ENCODE measurements at regions not wholly inside any gene's neighbourhood (a gene's known extent, or its start where the extent isn't known, plus 50 kb on each side); places are given as distances from the start of the nearest gene placed in this dataset.

DNA sequence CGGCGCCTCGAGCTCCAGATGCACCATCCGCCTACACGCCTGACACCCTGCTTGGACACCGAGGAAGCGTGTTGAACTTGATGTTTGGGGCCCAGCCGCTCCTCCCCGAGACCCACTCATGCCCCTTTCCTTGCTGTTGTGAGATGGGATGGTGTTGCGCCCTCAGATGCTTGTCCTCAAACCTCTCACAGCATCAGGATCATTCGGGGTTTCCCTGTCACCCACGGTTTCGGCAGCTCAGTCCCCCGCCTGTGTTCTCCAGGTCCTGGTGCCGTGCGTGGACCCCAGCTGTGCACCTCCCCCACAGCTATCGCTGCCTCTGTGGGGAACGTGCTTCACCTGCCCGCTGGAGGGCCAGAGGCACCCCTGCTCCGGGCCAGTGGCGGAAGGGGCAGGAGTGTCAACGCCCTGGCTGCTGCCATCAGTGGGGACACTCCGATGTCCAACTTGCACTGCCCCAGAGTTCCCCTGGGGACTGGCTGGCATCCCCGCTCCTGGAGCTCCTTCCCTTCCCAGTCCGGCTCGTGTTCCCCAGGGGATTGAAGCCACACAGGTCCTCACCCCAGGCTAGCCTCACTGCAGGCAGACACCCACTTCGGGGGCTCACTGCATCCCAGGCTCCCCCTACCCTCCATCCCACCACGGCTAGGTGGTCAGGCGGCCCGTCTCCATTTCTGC is 82.3 kb upstream of the ADRA2C start:
- DNase-seq (ENCODE audit: low spot score): no peak

DNA sequence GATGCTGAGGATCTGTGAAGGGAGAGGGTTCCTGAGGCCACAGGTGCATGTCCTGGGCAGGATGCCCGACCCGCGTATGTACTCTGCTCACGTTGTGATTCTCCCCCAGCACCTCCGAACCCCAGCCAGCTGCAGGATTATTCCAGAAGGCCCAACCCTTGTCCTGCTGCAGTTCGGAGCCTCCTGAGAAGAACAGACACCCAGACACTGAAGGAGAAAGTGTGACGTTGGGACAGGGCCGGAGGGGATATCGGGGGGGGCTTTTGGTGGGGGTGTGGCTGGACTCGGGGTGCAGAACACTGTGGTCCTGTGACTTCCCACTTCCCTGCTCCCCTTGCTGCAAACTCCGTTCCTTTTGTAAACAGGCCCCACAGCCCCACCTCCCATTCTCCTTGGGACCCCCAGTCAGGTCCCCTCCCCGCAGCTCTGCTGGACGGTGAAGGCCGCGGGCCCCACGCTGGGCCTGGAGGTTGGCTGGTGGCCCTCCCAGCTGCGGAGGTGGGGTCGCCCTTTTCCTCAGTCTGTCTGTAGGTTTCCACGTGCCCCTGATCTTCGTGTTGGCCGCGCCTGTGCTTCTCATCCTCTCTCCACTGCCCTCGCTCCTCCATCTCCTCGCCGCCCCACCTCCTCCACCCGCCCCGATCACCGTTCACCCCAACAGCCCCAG is 83.0 kb upstream of the ADRA2C start:
- DNase-seq (ENCODE audit: low spot score): peak; percentile 62

DNA sequence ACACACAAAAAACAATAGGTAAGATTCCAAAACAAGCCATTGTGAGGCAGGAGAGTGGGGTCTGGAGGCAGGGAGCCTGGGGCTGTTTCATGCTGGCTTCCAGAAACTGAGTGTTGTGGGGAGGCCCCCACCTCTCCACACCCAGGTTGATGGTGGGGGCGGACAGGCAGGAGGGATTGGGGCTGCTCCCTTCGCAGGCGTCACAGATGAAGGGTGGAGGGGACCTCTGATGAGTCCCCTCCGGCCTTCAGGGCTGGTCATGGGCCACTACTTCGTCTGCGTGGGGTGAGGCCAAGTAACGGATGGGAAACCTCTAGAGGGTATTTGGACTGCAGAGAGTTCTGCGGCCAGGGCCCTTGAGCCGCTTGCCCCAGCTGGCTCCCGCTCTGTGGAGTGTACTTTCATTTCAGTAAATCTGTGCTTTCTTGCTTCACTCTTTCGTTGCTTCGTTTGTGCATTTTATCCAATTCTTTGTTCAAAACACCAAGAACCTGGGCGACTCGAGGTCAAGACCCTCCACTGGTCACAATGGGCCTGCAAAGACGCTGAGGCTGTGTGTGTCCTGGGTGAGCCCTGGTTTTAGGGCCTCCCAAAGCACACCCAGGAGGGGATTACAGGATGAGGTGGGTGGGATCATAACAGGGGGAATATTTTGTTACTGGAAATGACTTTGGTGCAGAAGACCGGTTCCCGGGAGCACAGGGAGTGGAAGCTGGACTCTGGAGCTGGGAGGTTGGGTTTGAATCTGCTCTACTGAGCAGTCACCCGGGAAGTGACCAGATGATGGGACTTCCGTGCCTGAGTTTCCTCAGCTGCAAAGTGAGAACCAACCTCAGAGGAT is 83.7 kb upstream of the ADRA2C start:
- peak; percentile 46 for DNase-seq (ENCODE audit: low spot score)

DNA sequence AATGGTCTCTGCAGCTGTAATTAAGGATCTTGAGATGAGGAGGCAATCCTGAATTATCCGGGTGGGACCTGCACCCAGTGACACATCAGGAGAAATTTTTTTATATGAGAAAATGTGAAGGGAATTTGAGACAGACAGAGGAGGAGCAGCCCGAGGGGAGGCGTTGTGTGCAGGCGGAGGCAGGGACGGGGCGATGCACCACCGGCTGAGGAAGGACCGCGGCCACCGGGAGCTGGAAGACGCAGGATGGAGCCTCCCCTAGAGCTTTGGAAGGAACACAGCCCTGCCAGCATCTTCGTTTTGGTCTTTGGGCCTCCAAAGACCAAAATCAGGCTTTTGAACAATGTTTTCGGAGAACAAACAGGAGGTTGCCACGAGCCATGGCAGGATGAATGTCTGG is 85.0 kb upstream of the ADRA2C start:
- DNase-seq (ENCODE audit: low spot score): no peak

DNA sequence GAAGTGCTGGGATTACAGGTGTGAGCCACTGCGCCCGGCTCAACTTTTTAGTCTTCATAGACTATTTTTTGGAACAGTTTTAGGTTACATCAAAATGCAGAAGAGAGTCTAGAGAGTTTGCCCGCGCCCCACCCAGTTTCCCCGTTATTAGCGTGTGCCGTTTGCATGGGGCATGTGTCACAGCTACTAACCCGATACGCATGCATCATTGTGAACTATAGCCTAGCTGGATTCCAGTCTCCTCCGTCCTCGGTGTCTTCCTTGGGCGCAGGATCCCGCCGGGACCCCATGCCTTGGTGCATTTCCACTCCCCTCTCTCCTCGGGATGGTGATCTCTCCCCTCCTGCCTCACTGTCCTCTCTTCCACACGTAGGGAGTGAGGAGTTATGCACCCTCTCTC is 85.5 kb upstream of the ADRA2C start:
- peak; percentile 5 for DNase-seq (ENCODE audit: low spot score)

DNA sequence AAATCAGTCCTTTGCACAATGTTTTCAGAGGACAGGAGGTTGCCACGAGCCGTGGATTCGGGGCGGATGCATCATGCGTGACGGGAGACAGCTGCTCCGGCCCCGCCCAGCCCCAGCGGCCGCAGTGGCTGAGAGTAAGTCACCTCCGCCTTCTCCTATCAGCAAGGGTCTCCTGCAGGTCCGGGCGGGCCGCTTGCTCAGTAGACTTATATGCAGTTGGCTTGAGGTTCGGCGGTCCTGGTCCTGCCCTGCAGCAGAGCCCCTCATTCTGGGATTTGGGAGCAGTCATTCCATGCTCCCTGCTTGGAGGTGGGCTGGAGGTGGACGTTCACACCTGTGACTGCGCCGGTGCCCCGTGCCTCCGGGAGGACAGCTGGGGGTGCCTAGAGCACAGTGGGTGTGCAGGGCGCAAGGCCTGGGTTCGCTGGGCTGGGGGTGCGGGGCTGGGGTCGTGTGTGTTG is 86.3 kb upstream of the ADRA2C start:
- peak; percentile 65 for DNase-seq (ENCODE audit: low spot score)

DNA sequence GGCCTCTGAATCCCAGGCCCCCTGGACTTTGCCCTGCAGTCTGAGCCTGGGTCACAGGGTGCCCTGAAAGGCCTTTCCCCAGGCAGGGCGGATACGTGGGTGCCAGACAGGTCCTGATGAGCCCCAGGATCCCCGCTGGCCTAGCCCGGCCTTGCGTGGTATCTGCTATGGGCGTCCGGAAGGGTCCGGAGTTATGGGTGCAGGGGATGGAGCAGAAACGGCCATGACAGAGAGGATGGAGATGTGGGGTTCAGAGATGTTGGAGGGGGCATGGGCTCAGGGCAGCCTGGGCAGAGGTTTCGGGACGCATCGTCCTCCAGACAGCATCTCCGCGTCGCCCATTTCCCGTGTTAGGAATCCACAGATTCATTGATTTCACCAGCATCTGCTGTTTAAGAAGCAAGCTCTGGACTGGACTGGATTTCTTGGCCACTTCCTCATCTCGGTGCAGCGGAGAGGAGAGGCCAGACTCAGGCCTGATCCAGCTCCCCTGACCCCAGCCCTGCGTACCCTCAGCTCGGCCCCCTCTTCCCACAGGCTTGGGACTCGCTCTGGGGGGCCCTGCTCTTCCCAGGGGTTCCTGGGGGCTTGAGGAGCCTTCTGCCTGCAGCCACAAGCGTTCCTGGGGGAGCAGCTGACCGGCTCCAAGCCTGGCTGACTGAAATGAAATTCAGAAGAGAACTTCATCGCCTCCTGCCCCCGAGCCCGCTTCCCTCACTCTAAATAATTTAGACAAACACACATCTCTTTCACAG is 86.9 kb upstream of the ADRA2C start:
- DNase-seq (ENCODE audit: low spot score): no peak

DNA sequence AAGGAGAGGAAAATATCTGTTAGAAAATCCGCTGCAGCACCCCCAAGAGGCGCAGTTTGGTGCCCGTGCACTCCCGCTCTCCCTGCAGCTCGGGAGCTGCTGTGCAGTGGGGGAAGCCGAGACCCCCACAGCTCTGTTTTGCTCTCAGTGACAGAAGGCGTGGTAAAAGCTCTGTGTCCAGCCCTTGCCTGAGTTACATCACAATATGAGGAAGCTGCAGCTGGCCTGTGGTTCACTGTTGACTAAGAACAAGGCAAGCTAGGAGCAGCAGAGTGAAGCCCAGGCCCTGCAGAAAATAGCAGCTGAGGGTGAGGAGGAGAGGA is 88.5 kb upstream of the ADRA2C start:
- DNase-seq (ENCODE audit: low spot score): peak; percentile 48

DNA sequence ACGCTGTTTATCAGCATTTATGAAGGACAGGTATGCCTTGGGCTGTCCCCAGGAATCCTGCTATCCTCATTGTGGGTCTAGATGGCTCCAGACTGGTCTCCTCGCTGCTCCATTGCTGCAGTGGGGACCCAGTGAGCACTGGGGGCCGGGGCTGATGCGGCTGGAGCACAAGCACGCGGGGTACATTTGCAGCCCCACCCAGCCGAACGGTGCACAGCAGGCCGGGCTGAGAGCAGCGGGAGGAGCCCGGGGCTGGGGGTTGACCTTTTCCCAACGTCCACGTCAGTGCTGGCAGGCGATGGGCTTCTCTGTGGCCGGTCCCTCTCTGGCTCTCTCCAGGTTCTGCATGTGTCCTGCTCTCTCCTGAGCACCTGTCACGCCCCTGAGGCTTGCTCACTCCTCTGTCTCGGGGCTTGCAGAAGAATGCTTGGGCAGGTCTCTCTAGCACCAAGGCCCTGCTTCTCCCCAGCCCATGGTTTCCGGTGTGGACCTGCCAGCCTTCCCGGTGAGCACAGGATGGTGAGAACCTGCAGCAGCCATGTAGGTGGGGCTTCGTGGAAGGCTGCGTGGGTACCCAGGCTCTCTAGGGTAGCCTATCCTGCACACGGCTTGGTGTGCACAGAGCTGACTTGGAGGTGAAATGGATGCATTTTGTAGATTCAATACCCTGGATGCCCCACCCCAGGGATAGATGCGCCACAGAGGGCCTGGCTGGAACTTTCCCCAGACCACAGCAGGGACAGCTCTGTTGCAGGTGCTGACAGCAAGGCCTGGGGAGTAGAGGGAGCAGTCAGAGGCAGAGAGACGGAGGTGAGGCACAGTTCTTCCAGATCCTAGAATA is 89.1 kb upstream of the ADRA2C start:
- DNase-seq (ENCODE audit: low spot score): peak; percentile 51

DNA sequence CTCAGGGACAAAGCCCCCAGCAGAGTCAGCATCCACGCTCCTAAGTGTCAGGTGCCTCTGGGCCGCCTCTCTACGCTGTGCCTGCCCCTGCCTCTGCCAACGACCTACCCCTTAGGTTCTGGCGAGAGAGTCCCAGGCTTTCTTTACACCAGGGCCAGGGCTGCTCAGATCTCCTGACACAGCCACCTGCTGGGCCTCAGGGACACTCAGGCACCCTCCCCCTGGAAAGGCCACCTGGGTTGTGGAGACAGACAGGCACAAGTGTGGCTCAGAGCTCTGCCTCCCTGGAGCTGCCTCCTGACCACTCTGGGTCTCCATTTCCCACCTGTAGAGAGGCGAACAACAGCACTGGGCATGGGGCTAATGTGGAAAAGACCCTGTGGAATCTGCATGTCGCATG is 90.0 kb upstream of the ADRA2C start:
- no peak for DNase-seq (ENCODE audit: low spot score)

DNA sequence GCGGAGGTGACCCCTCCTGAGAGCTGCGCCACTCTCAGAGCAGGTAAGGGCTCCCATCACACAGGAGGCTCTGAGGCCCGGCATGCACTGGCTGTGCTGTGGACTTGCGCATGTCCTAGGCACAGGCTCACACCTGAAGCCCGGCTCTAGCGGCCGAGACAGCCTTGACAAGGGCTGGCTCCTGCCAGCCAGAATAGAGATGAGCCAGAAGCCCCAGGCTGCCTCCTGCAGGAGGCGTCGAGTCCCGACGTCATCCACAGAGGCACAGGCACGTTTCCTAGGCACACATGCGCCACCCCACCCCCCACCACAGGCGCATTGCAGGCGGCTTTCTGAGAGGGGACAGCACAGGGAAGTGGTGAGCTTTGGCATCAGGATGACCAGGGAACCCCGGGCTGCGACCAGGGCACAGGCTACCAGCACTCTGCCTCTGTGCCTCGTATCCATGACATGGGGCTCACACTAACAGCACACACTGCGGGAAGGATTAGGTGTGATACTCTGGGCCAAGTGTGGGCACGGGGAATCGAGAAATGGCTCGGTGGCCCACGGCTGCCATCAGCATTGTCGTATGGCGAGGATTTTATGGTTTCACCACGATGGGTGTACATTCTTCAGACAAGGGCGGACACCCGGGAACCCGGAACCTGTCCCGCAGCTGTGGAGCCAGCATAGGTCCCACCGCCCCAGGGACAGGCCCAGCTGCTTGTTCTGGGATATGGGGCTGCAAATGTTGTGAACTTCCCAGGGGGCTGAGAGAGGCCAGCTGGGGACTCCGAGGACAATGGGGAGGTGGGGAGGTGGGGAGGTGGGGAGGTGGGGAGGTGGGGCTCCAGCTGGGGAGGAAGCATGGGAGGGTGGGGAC is 90.7 kb upstream of the ADRA2C start:
- no peak for DNase-seq (ENCODE audit: low spot score)

DNA sequence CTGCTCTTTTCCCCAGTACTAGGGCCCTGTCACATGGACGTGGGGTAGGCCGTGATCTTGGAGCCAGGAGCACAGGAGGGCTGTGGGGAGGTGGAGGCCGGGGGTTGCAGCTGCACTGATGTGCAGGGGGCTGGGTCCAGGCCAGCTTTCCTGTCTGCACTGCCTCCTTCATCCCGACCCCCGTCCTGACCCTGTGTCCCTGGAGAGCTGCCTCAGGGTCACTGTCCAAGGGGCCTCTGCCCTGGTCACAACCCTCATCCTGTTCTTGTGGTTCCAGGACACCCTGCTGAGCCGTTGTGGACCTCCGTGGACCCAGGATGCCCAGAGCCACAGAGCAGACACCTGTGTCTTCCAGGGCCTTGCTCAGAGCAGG is 91.7 kb upstream of the ADRA2C start:
- DNase-seq (ENCODE audit: low spot score): no peak

DNA sequence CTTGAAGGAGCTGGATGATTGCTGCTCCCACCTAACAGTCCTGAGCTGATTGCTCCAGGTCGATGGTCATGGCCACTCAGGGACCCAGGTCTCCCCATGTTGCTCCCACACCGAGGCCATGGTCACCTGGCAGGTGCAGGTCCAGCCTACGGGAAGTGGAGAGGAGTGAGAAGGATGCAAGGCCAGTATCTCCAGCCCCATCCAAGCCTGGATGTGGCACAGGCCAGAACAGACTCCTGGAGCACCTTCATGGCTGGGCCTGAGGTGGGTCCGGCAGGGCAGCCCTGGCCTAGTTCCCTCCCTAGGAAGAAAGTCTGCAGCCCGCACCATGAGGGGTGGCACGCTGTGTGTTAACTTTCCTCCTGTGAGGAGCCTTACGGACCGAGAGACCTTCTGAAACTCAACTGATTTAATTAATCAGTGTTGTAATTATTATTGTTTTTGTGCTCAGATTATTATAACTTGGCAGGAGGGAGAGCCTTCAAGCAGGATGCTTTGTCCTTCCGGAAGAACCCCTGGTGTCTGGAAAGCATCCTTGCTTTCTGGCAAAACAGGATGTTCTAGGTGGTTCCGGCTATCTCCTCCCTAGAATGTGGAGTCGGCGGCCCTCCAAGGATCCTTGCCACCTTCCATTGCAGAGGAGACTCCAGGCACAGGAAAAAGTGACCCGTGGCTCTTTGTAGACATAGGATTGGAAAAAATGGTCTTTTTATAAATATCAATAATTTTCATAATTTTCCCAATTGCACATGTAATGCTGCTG is 92.3 kb upstream of the ADRA2C start:
- no peak for DNase-seq (ENCODE audit: low spot score)

DNA sequence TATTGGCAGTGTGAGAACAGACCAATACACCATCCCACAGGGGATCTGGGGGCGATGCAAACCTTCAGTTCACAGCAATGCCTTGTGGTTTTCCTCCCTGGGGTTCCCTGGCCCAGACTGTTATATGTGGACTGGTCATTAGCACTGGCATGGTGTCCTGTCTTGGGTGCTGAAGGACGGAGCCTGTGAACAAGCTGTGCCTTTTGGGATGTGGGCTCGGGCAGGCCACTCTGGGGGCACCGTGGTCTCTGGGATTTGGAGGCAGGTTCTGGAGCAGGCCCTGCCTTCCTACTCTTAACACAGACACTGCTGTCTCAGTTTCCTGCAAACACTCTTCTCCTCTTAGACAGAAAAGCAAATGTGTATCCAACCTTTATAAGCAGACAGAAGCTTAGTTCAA is 93.0 kb upstream of the ADRA2C start:
- DNase-seq (ENCODE audit: low spot score): no peak

DNA sequence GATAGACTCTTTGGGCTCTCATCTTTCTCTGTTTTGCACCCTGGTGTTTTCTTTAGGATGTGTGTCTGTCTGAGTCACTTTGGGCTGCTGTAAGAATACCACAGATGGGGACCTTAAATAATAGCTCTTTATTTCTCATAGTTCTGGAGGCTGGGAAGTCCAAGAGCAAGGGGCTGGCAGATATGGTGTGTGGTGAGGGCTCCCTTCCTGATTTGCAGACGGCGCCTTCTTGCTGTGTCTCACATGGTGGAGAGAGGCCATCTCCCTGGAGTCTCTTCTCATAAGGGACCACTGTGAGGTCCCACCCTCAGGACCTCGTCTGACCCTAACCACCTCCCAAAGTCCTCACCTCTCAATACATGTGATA is 93.7 kb upstream of the ADRA2C start:
- DNase-seq (ENCODE audit: low spot score): no peak

DNA sequence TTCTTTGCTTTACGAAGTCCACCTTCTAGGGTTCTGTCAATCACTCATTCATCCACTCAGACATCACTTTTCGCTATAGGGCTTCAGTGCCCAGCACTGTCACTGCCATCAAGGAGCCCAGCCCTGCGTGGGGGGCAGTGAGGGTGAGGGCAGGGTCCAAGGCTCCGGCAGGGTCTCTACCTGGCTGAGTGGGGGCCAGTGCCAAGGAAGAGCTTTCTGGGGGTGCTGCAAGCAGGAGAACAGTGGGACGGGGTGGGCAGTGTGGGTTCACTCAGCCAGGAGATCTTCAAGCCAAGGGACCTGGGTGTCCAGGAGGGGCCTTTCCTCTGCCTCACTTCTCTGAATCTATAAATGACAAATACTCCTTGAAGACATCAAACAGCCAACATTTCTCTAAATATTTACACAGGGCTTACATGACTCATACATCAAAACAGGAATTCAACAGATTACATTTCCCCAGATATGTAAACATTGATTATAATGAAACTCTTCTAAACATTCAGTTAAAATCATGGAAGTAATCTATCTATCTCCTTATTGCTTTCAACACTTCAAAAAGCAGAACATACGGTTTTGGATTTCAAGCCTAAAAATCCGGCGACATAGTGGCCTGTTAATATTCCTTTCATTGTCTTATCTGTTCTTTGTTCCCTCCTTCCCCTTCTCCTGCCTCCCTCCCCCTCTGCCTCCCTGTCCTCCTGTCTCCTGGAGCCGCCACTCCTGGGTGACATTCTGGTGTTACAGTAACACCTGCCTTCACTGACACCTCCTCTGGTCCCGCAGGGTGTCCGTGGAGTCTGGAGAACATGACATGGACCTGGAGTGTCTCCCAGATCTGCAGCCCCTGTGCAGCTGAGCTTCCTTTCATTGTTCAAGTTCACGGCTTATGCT is 94.4 kb upstream of the ADRA2C start:
- DNase-seq (ENCODE audit: low spot score): no peak

DNA sequence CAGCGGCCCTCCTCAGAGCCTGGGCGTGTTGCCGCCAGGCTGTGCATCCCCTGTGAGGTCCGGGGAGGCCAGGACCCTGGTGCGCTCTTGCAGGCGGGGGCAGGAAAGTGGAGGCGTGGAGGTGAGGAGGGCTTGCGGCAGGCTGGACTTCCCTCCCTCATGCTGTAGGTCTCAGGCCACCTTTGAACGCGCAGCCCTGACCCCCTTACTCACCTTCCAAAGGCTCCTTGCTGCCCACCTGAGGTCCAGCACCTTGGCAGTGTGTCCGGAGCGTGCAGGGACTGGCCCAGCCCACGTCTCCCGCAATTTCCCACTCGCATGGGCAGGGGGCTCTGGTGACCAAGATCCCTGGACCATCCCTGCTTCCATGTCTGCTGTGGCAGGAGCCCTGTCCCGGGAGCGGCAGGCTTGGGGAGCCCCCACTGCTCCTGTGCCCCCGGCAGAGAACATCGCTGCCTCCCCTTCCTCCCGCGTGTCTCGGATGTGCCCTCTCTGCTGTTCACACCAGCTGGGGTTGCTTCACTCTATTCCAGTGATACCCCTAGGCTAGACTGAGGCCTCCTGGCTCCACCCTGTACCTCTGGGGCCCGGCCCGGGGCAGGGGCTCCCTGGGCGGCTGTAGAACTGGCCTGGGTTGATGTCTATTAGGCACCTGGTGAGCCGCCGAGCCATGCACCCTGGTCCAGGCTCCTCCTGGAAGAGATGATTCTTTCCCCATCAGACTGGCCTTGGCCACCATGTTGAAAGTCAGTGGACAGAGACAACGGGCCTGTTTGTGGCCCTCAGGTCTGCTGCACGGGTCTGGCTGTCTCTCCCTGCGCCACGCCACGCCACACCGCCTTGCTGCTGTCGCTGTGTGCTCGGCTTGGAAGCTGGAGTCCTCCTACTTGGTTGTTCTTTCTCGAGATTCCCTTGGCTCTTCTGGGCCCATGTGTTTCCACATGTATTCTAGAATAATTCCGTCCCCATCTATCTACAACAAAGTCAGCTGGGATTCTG is 95.4 kb upstream of the ADRA2C start:
- no peak for DNase-seq (ENCODE audit: low spot score)

DNA sequence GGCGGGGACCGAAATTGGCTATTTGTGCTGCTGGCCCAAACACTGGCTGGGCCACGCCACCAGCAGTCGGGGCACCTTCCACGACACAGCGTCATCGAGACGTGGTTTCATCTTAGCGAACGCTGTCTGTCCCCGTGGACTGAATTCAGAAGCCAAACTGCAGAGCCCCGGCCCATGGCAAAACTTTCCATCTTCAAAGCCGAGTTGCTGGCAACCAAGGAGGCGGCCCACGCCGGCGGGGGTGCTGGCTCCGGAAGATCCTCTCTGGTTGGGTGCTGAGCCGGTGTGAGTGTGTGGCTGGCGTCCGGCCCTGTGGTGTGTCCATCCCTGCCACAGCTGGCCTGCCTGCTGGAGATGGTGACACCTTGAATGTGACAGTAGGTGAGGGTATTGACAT is 96.6 kb upstream of the ADRA2C start:
- DNase-seq (ENCODE audit: low spot score): no peak
